GM18508 (cell line): ENCODE measurements at regions not wholly inside any gene's neighbourhood (a gene's known extent, or its start where the extent isn't known, plus 50 kb on each side); places are given as distances from the start of the nearest gene placed in this dataset.
"Not testable (repeated sequence)": the region's sequence is repeated elsewhere in the genome, so short reads cannot be mapped to it uniquely, and the experiment has no call there.

Source experiments
- ATAC-seq: cut with Tn5 transposase; IDR thresholded peaks from one replicate; pipeline ENCODE4 v1.9.1; 2021; ENCODE audit warnings: moderate number of reproducible peaks; ENCODE audit not compliant: insufficient read depth, unreplicated experiment

- ATAC-seq: no peak
Observed at GRCh38 chr3:103810167-103810566, 1375.4 kb downstream of the ZPLD1 start.

GRCh38 chr3:103813955-103814354 is 1379.1 kb downstream of the ZPLD1 start:
- ATAC-seq: no peak

GRCh38 chr3:103818398-103818797 is 1383.6 kb downstream of the ZPLD1 start:
- ATAC-seq: no peak

- ATAC-seq: no peak
Observed at GRCh38 chr3:103818800-103819199, 1384.0 kb downstream of the ZPLD1 start.

GRCh38 chr3:103825586-103825985 is 1390.8 kb downstream of the ZPLD1 start:
- ATAC-seq: no peak

GRCh38 chr3:103829723-103830326 is 1395.0 kb downstream of the ZPLD1 start:
- no peak for ATAC-seq

- ATAC-seq: no peak
Observed at GRCh38 chr3:103847081-103848062, 1412.6 kb downstream of the ZPLD1 start.

GRCh38 chr3:103851793-103852192 is 1417.0 kb downstream of the ZPLD1 start:
- ATAC-seq: no peak

- no peak for ATAC-seq
Observed at GRCh38 chr3:103862415-103862814, 1427.6 kb downstream of the ZPLD1 start.

GRCh38 chr3:103863381-103863780 is 1428.6 kb downstream of the ZPLD1 start:
- ATAC-seq: no peak

- no peak for ATAC-seq
Observed at GRCh38 chr3:103866113-103866512, 1431.3 kb downstream of the ZPLD1 start.

GRCh38 chr3:103873021-103873420 is 1438.2 kb downstream of the ZPLD1 start:
- ATAC-seq: no peak

- no peak for ATAC-seq
Observed at GRCh38 chr3:103873897-103874545, 1439.2 kb downstream of the ZPLD1 start.

- ATAC-seq: not testable (repeated sequence)
Observed at GRCh38 chr3:103881809-103882208, 1447.0 kb downstream of the ZPLD1 start.

- ATAC-seq: no peak
Observed at GRCh38 chr3:103889675-103890074, 1454.9 kb downstream of the ZPLD1 start.

GRCh38 chr3:103894162-103894822 is 1459.5 kb downstream of the ZPLD1 start:
- ATAC-seq: no peak

GRCh38 chr3:103899328-103899727 is 1464.5 kb downstream of the ZPLD1 start:
- no peak for ATAC-seq

- no peak for ATAC-seq
Observed at GRCh38 chr3:103904991-103905390, 1461.7 kb upstream of the ALCAM start.

- ATAC-seq: no peak
Observed at GRCh38 chr3:103906304-103906703, 1460.4 kb upstream of the ALCAM start.

- no peak for ATAC-seq
Observed at GRCh38 chr3:103906808-103907207, 1459.9 kb upstream of the ALCAM start.

- no peak for ATAC-seq
Observed at GRCh38 chr3:103907567-103907966, 1459.1 kb upstream of the ALCAM start.
